Hepatocyte (in vitro differentiated cells): ENCODE measurements at regions not wholly inside any gene's neighbourhood (a gene's known extent, or its start where the extent isn't known, plus 50 kb on each side); places are given as distances from the start of the nearest gene placed in this dataset.

Experiments
- CTCF ChIP-seq: fragments of 200-600 bp; sonication (generic); IDR thresholded peaks from 2 replicates; pipeline ENCODE4 v1.5.1; 2016; ENCODE audit warnings: antibody characterized with exemption, mild to moderate bottlenecking; ENCODE audit not compliant: poor library complexity
- EZH2 ChIP-seq: fragments of 200-600 bp; sonication (generic); IDR thresholded peaks from 2 replicates; pipeline ENCODE4 v1.6.1; 2016; ENCODE audit warnings: antibody characterized with exemption, mild to moderate bottlenecking, borderline replicate concordance
- EZH2phosphoT487 ChIP-seq: fragments of 200-600 bp; sonication (generic); IDR thresholded peaks from one replicate; pipeline ENCODE4 v1.6.1; 2018; ENCODE audit warnings: antibody characterized with exemption, mild to moderate bottlenecking, low read depth, moderate library complexity; ENCODE audit not compliant: unreplicated experiment, severe bottlenecking

GRCh38 chr6:158255989-158256601 lies 56.2 kb upstream of the TULP4 start:
- no peak for TF ChIP-seq EZH2
- no peak for TF ChIP-seq CTCF
- no peak for TF ChIP-seq EZH2phosphoT487
